ENCODE measurements at regions not wholly inside any gene's neighbourhood (a gene's known extent, or its start where the extent isn't known, plus 50 kb on each side); places are given as distances from the start of the nearest gene placed in this dataset.

- no peak for DNase-seq (ENCODE audit: low read depth in 2 of 2)
Observed at GRCh38 chr3:43950775-43951174, 260.0 kb downstream of the ABHD5 start.

- DNase-seq (ENCODE audit: low read depth in 2 of 2): no peak
Observed at GRCh38 chr3:43951813-43952212, 261.1 kb downstream of the ABHD5 start.

GRCh38 chr3:43953380-43953779 is 262.6 kb downstream of the ABHD5 start:
- no peak for DNase-seq (ENCODE audit: low read depth in 2 of 2)

- no peak for DNase-seq (ENCODE audit: low read depth in 2 of 2)
Observed at GRCh38 chr3:43953814-43954692, 263.3 kb downstream of the ABHD5 start.

GRCh38 chr3:43956945-43957344 is 266.2 kb downstream of the ABHD5 start:
- DNase-seq (ENCODE audit: low read depth in 2 of 2): no peak

GRCh38 chr3:43957553-43957952 is 266.8 kb downstream of the ABHD5 start:
- DNase-seq (ENCODE audit: low read depth in 2 of 2): no peak

GRCh38 chr3:43958005-43958770 is 267.4 kb downstream of the ABHD5 start:
- no peak for DNase-seq (ENCODE audit: low read depth in 2 of 2)

- no peak for DNase-seq (ENCODE audit: low read depth in 2 of 2)
Observed at GRCh38 chr3:43958973-43959372, 268.2 kb downstream of the ABHD5 start.

GRCh38 chr3:43959498-43960447 is 269.0 kb downstream of the ABHD5 start:
- no peak for DNase-seq (ENCODE audit: low read depth in 2 of 2)

GRCh38 chr3:43960448-43960840 is 269.7 kb downstream of the ABHD5 start:
- no peak for DNase-seq (ENCODE audit: low read depth in 2 of 2)

GRCh38 chr3:43962043-43962442 is 271.3 kb downstream of the ABHD5 start:
- no peak for DNase-seq (ENCODE audit: low read depth in 2 of 2)

- DNase-seq (ENCODE audit: low read depth in 2 of 2): no peak
Observed at GRCh38 chr3:43963208-43963607, 272.5 kb downstream of the ABHD5 start.

GRCh38 chr3:43964640-43965039 is 273.9 kb downstream of the ABHD5 start:
- DNase-seq (ENCODE audit: low read depth in 2 of 2): no peak

- no peak for DNase-seq (ENCODE audit: low read depth in 2 of 2)
Observed at GRCh38 chr3:43965656-43966055, 274.9 kb downstream of the ABHD5 start.

- no peak for DNase-seq (ENCODE audit: low read depth in 2 of 2)
Observed at GRCh38 chr3:43966126-43966525, 275.4 kb downstream of the ABHD5 start.

GRCh38 chr3:43966530-43966929 is 275.2 kb upstream of the TOPAZ1 start:
- DNase-seq (ENCODE audit: low read depth in 2 of 2): no peak

GRCh38 chr3:43968465-43968864 is 273.2 kb upstream of the TOPAZ1 start:
- DNase-seq (ENCODE audit: low read depth in 2 of 2): no peak

- DNase-seq (ENCODE audit: low read depth in 2 of 2): no peak
Observed at GRCh38 chr3:43969944-43970343, 271.7 kb upstream of the TOPAZ1 start.

GRCh38 chr3:43970351-43970750 is 271.3 kb upstream of the TOPAZ1 start:
- DNase-seq (ENCODE audit: low read depth in 2 of 2): no peak

- DNase-seq (ENCODE audit: low read depth in 2 of 2): no peak
Observed at GRCh38 chr3:43970920-43971319, 270.8 kb upstream of the TOPAZ1 start.

- no peak for DNase-seq (ENCODE audit: low read depth in 2 of 2)
Observed at GRCh38 chr3:43971486-43971885, 270.2 kb upstream of the TOPAZ1 start.

GRCh38 chr3:43978708-43979107 is 263.0 kb upstream of the TOPAZ1 start:
- DNase-seq (ENCODE audit: low read depth in 2 of 2): no peak

All from stimulated activated CD4-positive, alpha-beta T cell treated with anti-CD3 and anti-CD28 coated beads, Interleukin-15, amount 100 ng/mL, for 48 hours (primary cell).